ENCODE measurements at regions not wholly inside any gene's neighbourhood (a gene's known extent, or its start where the extent isn't known, plus 50 kb on each side); places are given as distances from the start of the nearest gene placed in this dataset.

- TF ChIP-seq YY1 (IDR thresholded peaks at IDR 0.05) (no peak), JUND (IDR thresholded peaks at IDR 0.05) (no peak), GABPA (IDR thresholded peaks at IDR 0.05 in 1 of 2, conservative IDR thresholded peaks at IDR 0.05 in 1 of 2) (no peak), CTCF (IDR thresholded peaks at IDR 0.05; ENCODE audit: low read depth, low read length, missing input control) (no peak), ZBTB33 (IDR thresholded peaks at IDR 0.05) (no peak), RAD21 (IDR thresholded peaks at IDR 0.05) (no peak), REST (IDR thresholded peaks at IDR 0.05) (no peak)
- H3K4me3 ChIP-seq (ENCODE audit: low read depth in 1 of 3, low read length in 3 of 3), result no peak overlapping the region
- no peaks in the 10 kb centered on the region for H3K36me3 ChIP-seq (ENCODE audit: control insufficient read depth in 4 of 4, insufficient read depth in 3 of 4, low read depth in 1 of 4, low read length in 3 of 4)
- H3K9me3 ChIP-seq (ENCODE audit: control insufficient read depth in 4 of 4, low read length in 3 of 4), result no peaks in the 10 kb centered on the region
- no peak for DNase-seq (ENCODE audit: low spot score)
- no peaks in the 10 kb centered on the region for H3K4me1 ChIP-seq (ENCODE audit: control insufficient read depth in 4 of 4, insufficient read depth in 4 of 4, low read length in 3 of 4)
- no peak overlapping the region for H3K9ac ChIP-seq (ENCODE audit: low read depth in 1 of 2, low read length in 2 of 2)
- H3K27ac ChIP-seq (ENCODE audit: low read depth in 1 of 2, low read length in 2 of 2), result no peak overlapping the region
- H3K27me3 ChIP-seq (ENCODE audit: control insufficient read depth in 4 of 4, insufficient read depth in 4 of 4, low read length in 3 of 4), result no peaks in the 10 kb centered on the region
- WGBS, result 96% methylated on average over 3 of the region's 3 CpGs
Measured at GRCh38 chr3:178334239-178334638, 202.0 kb upstream of the KCNMB2 start.

GRCh38 chr3:178336336-178336735, 199.9 kb upstream of the KCNMB2 start:
- Histone ChIP-seq H3K27ac (ENCODE audit: low read depth in 1 of 2, low read length in 2 of 2) (no peak overlapping the region), H3K4me3 (ENCODE audit: low read depth in 1 of 3, low read length in 3 of 3) (no peak overlapping the region), H3K27me3 (ENCODE audit: control insufficient read depth in 4 of 4, insufficient read depth in 4 of 4, low read length in 3 of 4) (no peaks in the 10 kb centered on the region), H3K9ac (ENCODE audit: low read depth in 1 of 2, low read length in 2 of 2) (no peak overlapping the region), H3K9me3 (ENCODE audit: control insufficient read depth in 4 of 4, low read length in 3 of 4) (no peaks in the 10 kb centered on the region), H3K36me3 (ENCODE audit: control insufficient read depth in 4 of 4, insufficient read depth in 3 of 4, low read depth in 1 of 4, low read length in 3 of 4) (no peaks in the 10 kb centered on the region), H3K4me1 (ENCODE audit: control insufficient read depth in 4 of 4, insufficient read depth in 4 of 4, low read length in 3 of 4) (no peaks in the 10 kb centered on the region)
- WGBS, result 68% methylated on average over 1 of the region's 1 CpG
- TF ChIP-seq SP1 (IDR thresholded peaks at IDR 0.05) (no peak), JUND (IDR thresholded peaks at IDR 0.05) (no peak), CTCF (IDR thresholded peaks at IDR 0.05; ENCODE audit: low read depth, low read length, missing input control) (no peak), HNF4G (IDR thresholded peaks at IDR 0.05) (no peak), MAX (IDR thresholded peaks at IDR 0.05) (no peak), NR2F2 (IDR thresholded peaks at IDR 0.05) (no peak), FOXA2 (IDR thresholded peaks at IDR 0.05) (no peak), GABPA (IDR thresholded peaks at IDR 0.05 in 1 of 2, conservative IDR thresholded peaks at IDR 0.05 in 1 of 2) (no peak), YY1 (IDR thresholded peaks at IDR 0.05) (no peak), FOXA1 (IDR thresholded peaks at IDR 0.05) (no peak), REST (IDR thresholded peaks at IDR 0.05) (no peak), EGR1 (IDR thresholded peaks at IDR 0.05; ENCODE audit: low read depth in 2 of 2) (no peak), TAF1 (conservative IDR thresholded peaks at IDR 0.05) (no peak), RXRA (IDR thresholded peaks at IDR 0.05) (no peak)
- no peak for DNase-seq (ENCODE audit: low spot score)
